H9 (cell line): ENCODE measurements at regions not wholly inside any gene's neighbourhood (a gene's known extent, or its start where the extent isn't known, plus 50 kb on each side); places are given as distances from the start of the nearest gene placed in this dataset.

Experiments used
- DNase-seq: peaks from one replicate; pipeline ENCODE4 v3.0.0-alpha.2; 2017
- H2AFZ ChIP-seq: one replicate; pipeline ENCODE4 v1.6.1; 2013; ENCODE audit warnings: mild to moderate bottlenecking, low read length, control low read depth, moderate library complexity
- H2AK5ac ChIP-seq: 2 replicates; pipeline ENCODE4 v1.6.1; 2013; ENCODE audit warnings: low read length, control low read depth, mixed read lengths; ENCODE audit not compliant: insufficient read length
- H2BK120ac ChIP-seq: one replicate; pipeline ENCODE4 v1.6.1; 2013; ENCODE audit warnings: low read depth, mild to moderate bottlenecking, low read length, control low read depth, inconsistent platforms; ENCODE audit not compliant: poor library complexity, severe bottlenecking
- H2BK12ac ChIP-seq: 2 replicates; pipeline ENCODE4 v1.6.1; 2013; ENCODE audit warnings: low read length, control low read depth, mixed read lengths, low read depth; ENCODE audit not compliant: insufficient read length
- H2BK15ac ChIP-seq: 2 replicates; pipeline ENCODE4 v1.6.1; 2013; ENCODE audit warnings: low read depth, low read length, control low read depth
- H2BK20ac ChIP-seq: one replicate; pipeline ENCODE4 v1.6.1; 2013; ENCODE audit warnings: low read depth, mild to moderate bottlenecking, low read length, control low read depth, inconsistent platforms; ENCODE audit not compliant: poor library complexity, severe bottlenecking
- H2BK5ac ChIP-seq: 2 replicates; pipeline ENCODE4 v1.6.1; 2013; ENCODE audit warnings: low read length, control low read depth, mixed read lengths; ENCODE audit not compliant: insufficient read length
- H3K14ac ChIP-seq: 2 replicates; pipeline ENCODE4 v1.6.1; 2013; ENCODE audit warnings: low read length, control low read depth; ENCODE audit not compliant: insufficient read depth
- H3K18ac ChIP-seq: 2 replicates; pipeline ENCODE4 v1.6.1; 2013; ENCODE audit warnings: low read depth, mild to moderate bottlenecking, mixed read lengths, low read length, control low read depth; ENCODE audit not compliant: insufficient read length
- H3K23ac ChIP-seq: 2 replicates; pipeline ENCODE4 v1.6.1; 2013; ENCODE audit warnings: low read length, control low read depth, mixed read lengths, low read depth; ENCODE audit not compliant: insufficient read length
- H3K23me2 ChIP-seq: 2 replicates; pipeline ENCODE4 v1.6.1; 2013; ENCODE audit warnings: low read depth, mild to moderate bottlenecking, mixed read lengths, low read length, control low read depth; ENCODE audit not compliant: insufficient read length, poor library complexity, severe bottlenecking
- H3K27ac ChIP-seq: 2 replicates; pipeline ENCODE4 v1.5.1; 2013; ENCODE audit warnings: low read length, control low read depth, mixed read lengths, low read depth; ENCODE audit not compliant: insufficient read length
- H3K27me3 ChIP-seq: 2 replicates; pipeline ENCODE4 v1.6.1; 2013; ENCODE audit warnings: low read length, control low read depth, inconsistent platforms; ENCODE audit not compliant: insufficient read depth
- H3K4ac ChIP-seq: 2 replicates; pipeline ENCODE4 v1.6.1; 2013; ENCODE audit warnings: low read depth, mild to moderate bottlenecking, control low read depth, inconsistent platforms, low read length, moderate library complexity
- H3K4me1 ChIP-seq: 2 replicates; pipeline ENCODE4 v1.6.1; 2013; ENCODE audit warnings: low read length, control low read depth, inconsistent platforms; ENCODE audit not compliant: insufficient read depth
- H3K4me2 ChIP-seq: 2 replicates; pipeline ENCODE4 v1.6.1; 2013; ENCODE audit warnings: low read length, control low read depth, mixed read lengths; ENCODE audit not compliant: insufficient read length, insufficient read depth
- H3K56ac ChIP-seq: 2 replicates; pipeline ENCODE4 v1.6.1; 2013; ENCODE audit warnings: low read depth, mild to moderate bottlenecking, mixed read lengths, low read length, control low read depth; ENCODE audit not compliant: insufficient read length
- H3K79me1 ChIP-seq: 2 replicates; pipeline ENCODE4 v1.6.1; 2013; ENCODE audit warnings: low read depth, mild to moderate bottlenecking, moderate library complexity, low read length, control low read depth, inconsistent platforms; ENCODE audit not compliant: insufficient read depth, poor library complexity, severe bottlenecking
- H3K79me2 ChIP-seq: 2 replicates; pipeline ENCODE4 v1.6.1; 2013; ENCODE audit warnings: low read length, control low read depth, inconsistent platforms; ENCODE audit not compliant: insufficient read depth
- H3K9ac ChIP-seq: 2 replicates; pipeline ENCODE4 v1.6.1; 2013; ENCODE audit warnings: low read length, control low read depth, mixed read lengths; ENCODE audit not compliant: insufficient read length; ENCODE audit errors: extremely low read depth
- H3K9me3 ChIP-seq: one replicate; pipeline ENCODE4 v1.6.1; 2013; ENCODE audit warnings: low read depth, low read length, inconsistent platforms; ENCODE audit not compliant: control insufficient read depth
- H3T11ph ChIP-seq: one replicate; pipeline ENCODE4 v1.6.1; 2013; ENCODE audit warnings: mild to moderate bottlenecking, low read length, control low read depth, inconsistent platforms
- H4K20me1 ChIP-seq: one replicate; pipeline ENCODE4 v1.6.1; 2013; ENCODE audit not compliant: control insufficient read depth, insufficient read length, insufficient read depth
- H4K5ac ChIP-seq: 2 replicates; pipeline ENCODE4 v1.6.1; 2013; ENCODE audit warnings: low read depth, mild to moderate bottlenecking, mixed read lengths, low read length, control low read depth; ENCODE audit not compliant: insufficient read length
- H4K8ac ChIP-seq: replicated peaks from 2 replicates; pipeline ENCODE4 v1.6.1; 2013; ENCODE audit warnings: low read length, control low read depth, mixed read lengths, low read depth; ENCODE audit not compliant: insufficient read length
- H4K91ac ChIP-seq: 2 replicates; pipeline ENCODE4 v1.6.1; 2013; ENCODE audit warnings: low read depth, mild to moderate bottlenecking, moderate library complexity, mixed read lengths, low read length, control low read depth; ENCODE audit not compliant: insufficient read length
- H3K27ac Mint-ChIP-seq, 3 experiments: 2 replicates in 2 of 3; 3 replicates in 1 of 3; pipeline ENCODE4 v1.8.0; 2020 to 2021; ENCODE audit warnings: mixed read lengths in 3 of 3, mild to moderate bottlenecking in 1 of 3, moderate library complexity in 1 of 3
- H3K27me3 Mint-ChIP-seq: 2 replicates; pipeline ENCODE4 v1.8.0; 2021; ENCODE audit warnings: low read depth, mild to moderate bottlenecking, moderate library complexity, mixed read lengths
- H3K36me3 Mint-ChIP-seq, 3 experiments: 2 replicates in 2 of 3; 3 replicates in 1 of 3; pipeline ENCODE4 v1.8.0; 2020 to 2021; ENCODE audit warnings: low read depth in 3 of 3, mixed read lengths in 3 of 3; ENCODE audit not compliant: insufficient read depth in 1 of 3
- H3K4me1 Mint-ChIP-seq, 2 experiments: 2 replicates each; pipeline ENCODE4 v1.8.0; 2020; ENCODE audit warnings: mixed read lengths in 2 of 2
- H3K4me3 Mint-ChIP-seq, 2 experiments: 2 replicates in 1 of 2; 3 replicates in 1 of 2; pipeline ENCODE4 v1.8.0; 2020 to 2021; ENCODE audit warnings: mild to moderate bottlenecking in 2 of 2, mixed read lengths in 2 of 2, moderate library complexity in 1 of 2
- H3K9me3 Mint-ChIP-seq, 2 experiments: 2 replicates in 1 of 2; 3 replicates in 1 of 2; pipeline ENCODE4 v1.8.0; 2020; ENCODE audit warnings: mild to moderate bottlenecking in 2 of 2, mixed read lengths in 2 of 2, moderate library complexity in 1 of 2
- WGBS: extraction: QIAGEN DNeasy Blood & Tissue Kit; methylation state at CpG from one replicate; pipeline ENCODE4 v1.1.7; 2013; ENCODE audit warnings: missing lambda C conversion rate, low lambda C conversion rate, mixed read lengths; ENCODE audit not compliant: insufficient read length; ENCODE audit errors: extremely low coverage; 5-methylcytosine and 5-hydroxymethylcytosine counted together
- TF ChIP-seq, protein P1 (sequence below): fragments of 200-600 bp; sonication (generic); conservative IDR thresholded peaks from 3 replicates; pipeline ENCODE4 v1.8.0; 2021; ENCODE audit warnings: antibody characterized with exemption, mild to moderate bottlenecking

DNA sequence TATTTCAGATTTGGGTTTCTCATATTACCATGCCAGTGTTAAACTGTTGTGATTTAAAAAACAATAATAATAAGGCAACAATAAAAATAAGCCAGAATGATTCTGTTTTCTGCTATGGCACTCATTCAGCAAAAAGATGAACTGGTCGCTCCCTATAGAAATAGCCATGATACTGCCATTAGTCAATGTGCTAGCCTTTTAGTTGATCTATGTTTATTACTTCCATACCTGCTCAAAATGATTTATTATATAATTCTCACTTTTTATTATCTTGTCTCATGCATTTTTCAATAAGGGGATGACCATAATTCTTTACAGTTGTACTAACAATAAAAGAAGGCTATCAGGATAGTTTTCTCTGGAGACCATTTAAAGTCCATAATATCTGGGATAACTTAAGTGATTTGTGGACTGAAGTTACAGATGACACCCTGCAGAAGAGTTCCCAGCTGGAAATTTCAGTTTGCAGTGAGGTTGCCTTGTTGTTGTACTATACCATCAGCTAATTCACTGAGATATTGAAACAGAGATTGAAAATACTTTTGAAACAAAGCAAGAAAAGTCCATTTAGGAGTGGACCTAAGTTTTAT lies 334.3 kb downstream of the GABRB2 start:
- Histone ChIP-seq H3K23me2 (no peaks in the 10 kb centered on the region), H2BK12ac (no peak overlapping the region), H4K8ac (no peak overlapping the region), H3K79me1 (no peaks in the 10 kb centered on the region), H4K5ac (no peak overlapping the region), H4K91ac (no peak overlapping the region), H3K9ac (no peak overlapping the region), H3K4me1 (no peaks in the 10 kb centered on the region), H3K4me2 (no peak overlapping the region), H3K79me2 (no peaks in the 10 kb centered on the region), H3K18ac (no peak overlapping the region), H3K56ac (no peak overlapping the region), H2BK20ac (no peak overlapping the region), H3K23ac (no peak overlapping the region), H2AK5ac (no peak overlapping the region), H2AFZ (no peak overlapping the region), H2BK5ac (no peak overlapping the region), H3K4ac (no peak overlapping the region), H3K27ac (no peak overlapping the region), H3T11ph (no peak overlapping the region), H3K27me3 (no peaks in the 10 kb centered on the region), H2BK120ac (no peak overlapping the region), H2BK15ac (no peak overlapping the region), H3K14ac (no peak overlapping the region), H3K9me3 (no peaks in the 10 kb centered on the region), H4K20me1 (no peaks in the 10 kb centered on the region)
- no CpG with 5 or more reads among the region's 1 CpG for WGBS
- DNase-seq, result no peak
- TF ChIP-seq, protein P1, sequence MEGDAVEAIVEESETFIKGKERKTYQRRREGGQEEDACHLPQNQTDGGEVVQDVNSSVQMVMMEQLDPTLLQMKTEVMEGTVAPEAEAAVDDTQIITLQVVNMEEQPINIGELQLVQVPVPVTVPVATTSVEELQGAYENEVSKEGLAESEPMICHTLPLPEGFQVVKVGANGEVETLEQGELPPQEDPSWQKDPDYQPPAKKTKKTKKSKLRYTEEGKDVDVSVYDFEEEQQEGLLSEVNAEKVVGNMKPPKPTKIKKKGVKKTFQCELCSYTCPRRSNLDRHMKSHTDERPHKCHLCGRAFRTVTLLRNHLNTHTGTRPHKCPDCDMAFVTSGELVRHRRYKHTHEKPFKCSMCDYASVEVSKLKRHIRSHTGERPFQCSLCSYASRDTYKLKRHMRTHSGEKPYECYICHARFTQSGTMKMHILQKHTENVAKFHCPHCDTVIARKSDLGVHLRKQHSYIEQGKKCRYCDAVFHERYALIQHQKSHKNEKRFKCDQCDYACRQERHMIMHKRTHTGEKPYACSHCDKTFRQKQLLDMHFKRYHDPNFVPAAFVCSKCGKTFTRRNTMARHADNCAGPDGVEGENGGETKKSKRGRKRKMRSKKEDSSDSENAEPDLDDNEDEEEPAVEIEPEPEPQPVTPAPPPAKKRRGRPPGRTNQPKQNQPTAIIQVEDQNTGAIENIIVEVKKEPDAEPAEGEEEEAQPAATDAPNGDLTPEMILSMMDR, result no peak
- H3K27me3 Mint-ChIP-seq, result no peaks in the 10 kb centered on the region
- H3K36me3 Mint-ChIP-seq, result no peaks in the 10 kb centered on the region; a peak in 1 of 7 replicates
- no peaks in the 10 kb centered on the region for H3K9me3 Mint-ChIP-seq
- no peak overlapping the region for H3K4me3 Mint-ChIP-seq
- H3K27ac Mint-ChIP-seq, result no peak overlapping the region
- H3K4me1 Mint-ChIP-seq, result no peaks in the 10 kb centered on the region
